Spinal cord (tissue), 9 donors: ENCODE measurements at regions not wholly inside any gene's neighbourhood (a gene's known extent, or its start where the extent isn't known, plus 50 kb on each side); places are given as distances from the start of the nearest gene placed in this dataset.

ENCODE experiments used
- DNase-seq, 6 donors: peaks; one replicate each; pipeline versions ENCODE4 v3.0.0 to v3.0.0-alpha.2; 2013 to 2015; ENCODE audit warnings: low spot score in 6 of 6, low read depth in 4 of 6
- H3K27ac ChIP-seq: one replicate; pipeline ENCODE4 v1.5.1; 2013; ENCODE audit warnings: low read depth, low read length, control low read depth
- H3K27me3 ChIP-seq: one replicate; pipeline ENCODE4 v1.6.1; 2013; ENCODE audit warnings: low read length; ENCODE audit not compliant: control insufficient read depth, insufficient read depth
- H3K36me3 ChIP-seq: one replicate; pipeline ENCODE4 v1.6.1; 2013; ENCODE audit warnings: low read length; ENCODE audit not compliant: control insufficient read depth, insufficient read depth
- H3K4me1 ChIP-seq: one replicate; pipeline ENCODE4 v1.6.1; 2013; ENCODE audit warnings: low read length; ENCODE audit not compliant: control insufficient read depth, insufficient read depth
- H3K4me3 ChIP-seq: one replicate; pipeline ENCODE4 v1.5.1; 2013; ENCODE audit warnings: low read depth, low read length, control low read depth
- H3K9me3 ChIP-seq: one replicate; pipeline ENCODE4 v1.6.1; 2013; ENCODE audit warnings: low read length; ENCODE audit not compliant: control insufficient read depth, insufficient read depth
- WGBS: methylation state at CpG from one replicate; pipeline ENCODE4 v1.1.5; 2013; ENCODE audit warnings: missing lambda C conversion rate; ENCODE audit not compliant: insufficient coverage; 5-methylcytosine and 5-hydroxymethylcytosine counted together
- donor health status: healthy.

DNA sequence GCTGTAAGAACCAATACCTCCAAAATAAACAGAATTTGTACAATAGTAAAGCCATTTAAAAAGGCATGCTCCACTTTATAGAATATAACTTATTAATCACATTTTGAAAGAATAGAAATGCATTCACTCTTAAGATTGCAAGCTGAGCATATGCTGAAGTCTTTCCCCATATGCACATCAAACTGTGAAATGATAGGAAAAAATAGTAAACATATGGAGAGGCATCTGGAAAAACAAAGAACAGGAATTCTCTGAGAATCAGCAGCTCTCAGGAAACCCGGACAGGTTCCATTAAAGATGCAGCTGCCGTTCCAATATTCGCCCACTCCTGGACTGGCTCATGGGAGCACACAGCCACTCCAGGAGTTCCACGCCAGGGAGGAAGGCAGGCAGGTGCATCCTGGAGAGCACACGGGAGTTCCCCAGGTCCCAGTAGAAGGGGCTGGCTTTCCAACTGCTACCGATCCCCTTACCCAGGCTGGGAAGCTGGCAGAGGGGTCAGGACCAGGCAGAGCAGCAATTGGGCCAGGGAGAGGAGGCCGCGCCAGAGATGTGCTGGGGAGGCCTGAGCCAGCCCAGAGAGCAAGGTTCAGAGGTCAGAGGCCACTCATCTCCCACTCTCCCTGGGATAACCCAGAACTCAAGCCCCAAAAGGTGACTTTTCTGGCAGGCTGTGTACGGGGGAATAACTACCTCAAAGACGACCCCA, 111.1 kb downstream of the DLL1 start:
- no peaks in the 10 kb centered on the region for H3K36me3 ChIP-seq
- no peak overlapping the region for H3K27ac ChIP-seq
- no peaks in the 10 kb centered on the region for H3K9me3 ChIP-seq
- H3K4me1 ChIP-seq: peaks cover 16% of the 10 kb centered on the region
- H3K27me3 ChIP-seq: no peaks in the 10 kb centered on the region
- DNase-seq: peak in 2 of 6 donors; percentile 72 to 74
- 70% methylated on average over 7 of the region's 10 CpGs for WGBS
- no peak overlapping the region for H3K4me3 ChIP-seq

DNA sequence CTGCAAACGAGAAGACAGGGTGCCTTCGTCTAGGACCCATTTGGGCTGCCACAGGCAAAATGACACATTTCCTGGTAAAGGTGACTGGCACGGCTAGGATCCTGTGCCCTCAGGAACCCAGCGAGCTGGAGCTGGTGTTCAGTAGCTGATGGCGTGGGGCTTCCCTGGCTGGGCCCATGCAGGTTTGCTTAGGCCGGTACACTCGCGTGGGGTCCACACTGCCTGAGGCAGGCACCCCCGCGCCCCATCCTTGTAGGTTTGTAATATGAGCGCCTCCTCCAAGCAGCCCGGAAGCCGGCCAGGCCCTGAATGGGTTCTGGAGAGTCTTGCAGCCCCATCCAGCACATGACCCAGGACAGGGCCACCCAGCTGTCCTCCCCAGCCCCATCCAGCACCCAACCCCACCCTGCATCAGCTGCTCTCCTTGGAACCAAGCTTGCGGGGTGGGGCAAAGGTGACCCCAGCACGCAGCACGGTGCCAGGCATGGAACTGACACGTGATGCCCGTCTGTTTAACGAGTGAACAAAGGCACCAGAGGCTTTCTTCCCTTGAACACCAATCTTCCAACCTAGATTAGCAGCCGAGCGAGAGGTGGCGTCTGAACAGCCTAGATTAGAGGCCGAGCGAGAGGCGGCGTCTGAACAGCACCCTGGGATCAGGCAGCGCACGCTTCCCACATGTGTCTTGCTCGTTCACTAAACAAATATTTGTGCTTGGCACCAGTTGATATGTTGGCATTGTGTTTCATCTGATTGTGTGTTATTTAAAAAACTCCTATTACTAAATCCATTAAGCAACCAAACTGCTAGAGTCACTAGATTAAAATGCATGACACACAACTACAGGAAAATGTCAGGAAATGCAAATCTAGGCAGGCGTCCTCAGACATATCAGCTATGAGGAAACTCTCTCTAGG, 112.1 kb downstream of the DLL1 start:
- no peak overlapping the region for H3K4me3 ChIP-seq
- no peaks in the 10 kb centered on the region for H3K36me3 ChIP-seq
- no peaks in the 10 kb centered on the region for H3K9me3 ChIP-seq
- peak in 2 of 6 donors; percentile 45 to 71 for DNase-seq
- no peaks in the 10 kb centered on the region for H3K27me3 ChIP-seq
- H3K4me1 ChIP-seq: peaks cover 22% of the 10 kb centered on the region
- WGBS: 74% methylated on average over 24 of the region's 30 CpGs
- H3K27ac ChIP-seq: no peak overlapping the region

DNA sequence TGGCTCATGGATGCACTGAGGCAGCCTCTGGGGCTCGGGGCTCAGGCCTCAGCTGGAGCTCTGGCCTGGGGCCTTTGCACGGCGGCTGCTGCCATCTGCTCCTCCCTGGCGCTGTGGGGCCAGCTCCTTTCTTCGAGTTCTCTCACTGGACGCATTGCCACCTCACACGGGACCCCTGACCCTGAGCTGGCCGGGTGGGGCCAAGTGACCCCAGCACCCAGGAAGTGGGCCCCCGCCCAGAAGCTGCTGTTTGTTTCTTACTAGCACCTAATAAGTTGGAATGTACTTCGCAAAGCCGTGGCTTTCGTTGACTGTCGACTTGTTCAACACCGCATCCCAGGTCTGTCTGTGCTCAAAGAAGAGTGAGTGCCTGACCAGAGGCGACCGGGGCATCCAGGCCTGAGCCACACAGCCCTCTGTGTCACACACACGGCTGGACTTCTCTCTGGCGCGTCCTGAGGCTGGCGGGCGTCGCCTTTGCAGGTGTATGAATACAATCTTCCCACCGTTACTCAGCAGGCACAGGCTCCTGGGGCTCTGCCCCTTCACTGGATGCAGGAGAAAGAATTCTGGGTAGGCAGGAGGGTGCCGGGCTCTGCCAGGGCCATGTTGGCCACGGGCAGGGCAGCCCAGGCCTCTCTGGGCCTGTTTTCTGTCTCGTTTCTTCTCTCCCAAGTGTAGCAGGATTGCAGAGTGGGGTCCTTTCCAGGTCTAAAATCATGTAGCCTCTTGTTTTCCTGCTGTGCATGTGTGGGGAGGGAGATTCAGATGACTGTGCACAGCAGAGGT, 112.9 kb downstream of the DLL1 start:
- Histone ChIP-seq H3K36me3 (no peaks in the 10 kb centered on the region), H3K27me3 (no peaks in the 10 kb centered on the region), H3K9me3 (no peaks in the 10 kb centered on the region), H3K4me1 (peaks cover 29% of the 10 kb centered on the region), H3K27ac (no peak overlapping the region), H3K4me3 (no peak overlapping the region)
- 90% methylated on average over 20 of the region's 26 CpGs for WGBS
- no peak for DNase-seq

DNA sequence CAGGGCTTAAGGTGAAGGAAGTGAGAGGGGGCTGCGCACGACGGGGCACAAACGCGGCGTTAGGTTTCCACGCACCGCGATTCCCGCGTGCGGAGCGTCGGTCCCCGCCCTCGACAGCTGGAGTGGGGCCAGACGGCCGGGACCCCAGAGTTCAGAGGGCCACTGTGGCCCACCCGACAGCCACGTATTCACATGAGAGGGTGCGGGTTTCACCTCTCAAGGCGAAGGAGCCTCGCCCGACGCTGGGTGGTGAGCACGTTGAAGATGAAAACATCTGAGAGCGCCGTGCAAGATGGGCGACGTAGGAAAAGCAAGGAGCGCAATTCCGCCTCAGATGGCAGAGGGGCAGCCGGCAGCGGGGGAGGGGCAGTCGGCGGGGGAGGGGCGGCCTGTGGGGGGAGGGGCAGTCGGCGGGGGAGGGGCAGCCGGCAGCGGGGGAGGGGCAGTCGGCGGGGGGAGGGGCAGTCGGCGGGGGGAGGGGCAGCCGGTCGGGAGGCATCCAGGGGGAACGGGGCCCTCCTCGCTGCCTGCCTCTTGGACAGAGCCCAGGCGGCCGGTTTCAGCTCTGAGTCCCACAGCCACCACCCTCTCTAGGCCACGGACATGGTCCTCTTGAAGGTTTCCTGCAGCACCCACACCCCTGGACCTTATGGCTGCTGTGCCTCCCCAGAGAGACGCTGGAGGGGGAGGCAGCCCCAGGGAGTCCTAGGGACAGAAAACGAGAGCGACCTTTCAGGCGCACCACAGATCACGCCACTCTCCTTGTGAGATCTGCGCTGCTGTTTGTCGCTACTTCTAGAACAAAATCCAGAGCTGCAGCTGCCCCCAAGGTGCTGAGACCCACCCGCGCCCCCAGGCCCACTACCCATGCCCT, 113.7 kb downstream of the DLL1 start:
- no peak overlapping the region for H3K27ac ChIP-seq

DNA sequence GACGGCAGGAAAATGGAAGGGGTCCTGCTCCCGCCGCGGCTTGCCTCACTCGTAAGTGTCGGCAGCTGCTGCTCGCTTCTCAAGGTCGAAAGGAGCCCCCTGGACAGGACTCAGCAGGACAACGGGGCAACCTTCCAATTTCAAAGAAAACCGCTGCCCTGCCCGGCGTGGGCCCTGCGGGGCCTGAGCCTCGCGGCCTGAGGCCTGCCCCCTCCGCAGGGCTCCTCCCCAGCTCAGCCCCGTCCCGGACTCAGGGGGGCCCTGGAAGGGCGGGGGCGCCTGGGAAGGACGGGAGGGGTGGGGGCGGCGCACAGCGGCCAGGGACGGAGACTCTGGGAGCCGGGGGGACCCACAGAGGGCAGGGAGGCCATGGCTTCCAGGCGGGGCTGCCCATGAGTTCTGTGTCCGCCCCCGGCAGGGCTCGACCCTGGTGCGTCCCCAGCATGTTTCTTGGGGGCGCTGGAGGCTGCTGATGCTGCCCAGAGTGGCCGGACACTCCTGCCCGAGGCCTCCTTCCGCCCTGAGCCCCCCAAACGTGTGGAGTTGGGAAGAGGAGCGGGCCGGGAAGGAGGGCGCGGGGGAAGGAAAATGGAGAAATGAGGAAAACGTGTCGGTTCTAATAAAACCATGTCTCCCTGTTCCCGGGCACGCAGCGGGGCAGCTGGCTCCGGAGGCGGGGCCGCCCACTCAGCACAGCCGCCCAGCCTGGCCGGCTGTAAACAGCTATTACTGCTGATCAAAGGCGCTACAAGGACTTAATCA, 114.6 kb downstream of the DLL1 start:
- no peaks in the 10 kb centered on the region for H3K9me3 ChIP-seq
- H3K36me3 ChIP-seq: no peaks in the 10 kb centered on the region
- no peak for DNase-seq
- 85% methylated on average over 37 of the region's 51 CpGs for WGBS
- H3K27me3 ChIP-seq: no peaks in the 10 kb centered on the region
- H3K27ac ChIP-seq: no peak overlapping the region
- H3K4me1 ChIP-seq: peaks cover 34% of the 10 kb centered on the region
- no peak overlapping the region for H3K4me3 ChIP-seq

More for the DNA sequence above, 113.7 kb downstream of the DLL1 start:
- H3K4me3 ChIP-seq: no peak overlapping the region
- peaks cover 34% of the 10 kb centered on the region for H3K4me1 ChIP-seq
- 94% methylated on average over 38 of the region's 61 CpGs for WGBS
- no peaks in the 10 kb centered on the region for H3K27me3 ChIP-seq
- no peaks in the 10 kb centered on the region for H3K9me3 ChIP-seq
- H3K36me3 ChIP-seq: no peaks in the 10 kb centered on the region
- DNase-seq: no peak

DNA sequence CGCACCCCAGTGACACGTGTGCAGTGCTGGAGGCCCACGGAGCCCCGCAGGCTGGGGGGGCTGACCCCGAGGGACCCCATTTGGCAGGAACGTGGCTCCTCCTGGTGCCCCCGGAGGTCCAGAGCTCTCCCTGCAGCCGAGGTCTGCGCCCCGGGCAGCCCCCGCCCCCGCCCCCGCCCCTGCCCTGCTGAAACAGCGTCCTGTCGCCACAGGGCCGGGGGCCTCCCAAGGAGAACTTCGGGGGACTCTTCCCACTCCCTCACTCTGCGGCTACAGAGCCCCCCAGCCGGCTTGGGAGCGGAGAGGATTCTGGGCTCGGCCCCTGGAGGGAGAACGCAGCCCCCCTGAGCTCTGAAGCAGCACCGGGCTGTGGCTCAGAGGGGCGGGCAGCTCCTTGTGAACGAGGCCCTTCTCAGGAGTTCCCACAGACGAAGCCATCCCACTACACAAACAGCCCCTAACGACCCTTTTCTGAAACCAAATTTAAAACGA, 115.2 kb downstream of the DLL1 start:
- H3K4me1 ChIP-seq: peaks cover 34% of the 10 kb centered on the region

DNA sequence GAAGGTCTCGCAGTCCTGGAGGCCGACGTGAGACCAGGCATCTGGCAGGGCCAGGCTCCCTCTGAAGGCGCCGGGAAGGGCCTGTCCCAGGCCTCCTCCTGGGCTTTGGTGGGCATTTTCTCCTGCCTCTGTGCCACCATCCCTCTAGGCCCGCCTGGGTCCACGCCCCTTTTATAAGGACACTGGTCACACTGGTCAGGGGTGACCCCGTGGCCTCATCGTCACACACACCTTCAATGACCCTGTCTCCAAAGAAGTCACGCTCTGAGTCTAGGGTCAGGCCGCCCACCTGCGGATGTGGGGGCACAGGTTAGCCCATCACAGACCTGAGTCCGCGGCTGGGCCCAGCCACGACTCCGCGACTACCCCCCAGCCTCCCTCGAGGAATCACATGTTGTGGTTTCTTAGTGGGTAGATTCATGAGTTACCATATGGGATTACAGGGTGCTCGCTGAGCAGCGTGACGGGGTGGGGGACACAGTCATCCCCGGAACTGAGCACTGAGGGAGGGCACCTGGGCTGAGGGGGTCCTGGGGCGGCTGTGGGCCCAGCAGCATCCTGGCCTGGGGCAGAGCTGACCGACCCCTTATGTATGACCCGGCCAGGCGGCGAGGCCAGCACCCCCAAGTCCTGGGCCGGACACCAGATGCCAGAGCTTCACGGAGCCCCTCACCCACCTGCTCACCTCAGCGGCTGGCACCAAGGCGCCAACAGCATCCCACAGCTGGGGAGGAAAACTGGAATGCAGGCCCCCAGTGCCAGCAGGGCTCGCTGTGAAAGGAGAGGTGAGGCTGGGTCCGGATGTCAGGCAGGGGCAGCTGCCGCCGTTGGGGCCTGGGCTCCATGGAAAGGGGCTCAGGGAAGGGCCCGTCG, 115.9 kb downstream of the DLL1 start:
- Histone ChIP-seq H3K9me3 (no peaks in the 10 kb centered on the region), H3K36me3 (no peaks in the 10 kb centered on the region), H3K27ac (no peak overlapping the region), H3K27me3 (no peaks in the 10 kb centered on the region), H3K4me1 (peaks cover 34% of the 10 kb centered on the region), H3K4me3 (no peak overlapping the region)
- 95% methylated on average over 34 of the region's 37 CpGs for WGBS
- no peak for DNase-seq

More for the DNA sequence above, 115.2 kb downstream of the DLL1 start:
- no peak overlapping the region for H3K27ac ChIP-seq
- no peak for DNase-seq
- no peaks in the 10 kb centered on the region for H3K9me3 ChIP-seq
- H3K4me3 ChIP-seq: no peak overlapping the region
- no peaks in the 10 kb centered on the region for H3K36me3 ChIP-seq
- 84% methylated on average over 15 of the region's 28 CpGs for WGBS
- H3K27me3 ChIP-seq: no peaks in the 10 kb centered on the region
